ENCODE measurements at regions not wholly inside any gene's neighbourhood (a gene's known extent, or its start where the extent isn't known, plus 50 kb on each side); places are given as distances from the start of the nearest gene placed in this dataset.

- no peak for ATAC-seq
Observed at GRCh38 chr17:74088285-74088933, 115.1 kb upstream of the RPL38 start.

GRCh38 chr17:74088934-74089329 is 114.5 kb upstream of the RPL38 start:
- ATAC-seq, result no peak
- no peak for DNase-seq

More at GRCh38 chr17:74088285-74088933, 115.1 kb upstream of the RPL38 start:
- no peak for DNase-seq

- ATAC-seq (no peak), DNase-seq (no peak)
Observed at GRCh38 chr17:74089380-74089779, 114.1 kb upstream of the RPL38 start.

GRCh38 chr17:74089869-74090464 is 113.5 kb upstream of the RPL38 start:
- DNase-seq, result peak; percentile 76
- no peak for ATAC-seq

- DNase-seq, result no peak
- ATAC-seq, result no peak
Observed at GRCh38 chr17:74094651-74095050, 108.8 kb upstream of the RPL38 start.

GRCh38 chr17:74096456-74096855 is 107.0 kb upstream of the RPL38 start:
- ATAC-seq (no peak), DNase-seq (no peak)

GRCh38 chr17:74097450-74098135 is 105.9 kb upstream of the RPL38 start:
- ATAC-seq, result no peak

GRCh38 chr17:74098136-74099024 is 105.1 kb upstream of the RPL38 start:
- DNase-seq (no peak), ATAC-seq (no peak)

More at GRCh38 chr17:74097450-74098135, 105.9 kb upstream of the RPL38 start:
- no peak for DNase-seq

GRCh38 chr17:74099442-74100340 is 103.8 kb upstream of the RPL38 start:
- ATAC-seq, result no peak

GRCh38 chr17:74104921-74105320 is 98.6 kb upstream of the RPL38 start:
- no peak for DNase-seq
- ATAC-seq, result no peak

More at GRCh38 chr17:74099442-74100340, 103.8 kb upstream of the RPL38 start:
- no peak for DNase-seq

GRCh38 chr17:74107107-74107506 is 96.4 kb upstream of the RPL38 start:
- no peak for ATAC-seq
- no peak for DNase-seq

GRCh38 chr17:74108126-74108705 is 95.3 kb upstream of the RPL38 start:
- DNase-seq (no peak), ATAC-seq (no peak)

GRCh38 chr17:74110467-74110866 is 93.0 kb upstream of the RPL38 start:
- ATAC-seq, result no peak
- DNase-seq, result no peak

- ATAC-seq (no peak), DNase-seq (no peak)
Observed at GRCh38 chr17:74113326-74113725, 90.2 kb upstream of the RPL38 start.

- ATAC-seq (no peak), DNase-seq (no peak)
Observed at GRCh38 chr17:74113952-74114351, 89.5 kb upstream of the RPL38 start.

GRCh38 chr17:74114881-74115470 is 88.5 kb upstream of the RPL38 start:
- ATAC-seq, result no peak
- no peak for DNase-seq

GRCh38 chr17:74115586-74115985 is 87.9 kb upstream of the RPL38 start:
- ATAC-seq, result no peak
- DNase-seq, result no peak

- no peak for ATAC-seq
- DNase-seq, result no peak
Observed at GRCh38 chr17:74116087-74116717, 87.3 kb upstream of the RPL38 start.

- ATAC-seq (no peak), DNase-seq (no peak)
Observed at GRCh38 chr17:74117087-74117698, 86.3 kb upstream of the RPL38 start.

GRCh38 chr17:74117999-74118421 is 85.5 kb upstream of the RPL38 start:
- no peak for DNase-seq
- ATAC-seq, result no peak

Measured in stimulated activated naive CD8-positive, alpha-beta T cell treated with anti-CD3 and anti-CD28 coated beads, Interleukin-15, Interleukin-2, amounts not matched to agents 100 U/mL and 50 U/mL, for 24 hours (primary cell).